Stimulated activated memory B cell treated with anti-CD40 and anti-IgM and Interleukin-4, amounts not matched to agents 10 μg/mL and 1 μg/mL and 100 μg/mL, for 72 hours (primary cell): ENCODE measurements at regions not wholly inside any gene's neighbourhood (a gene's known extent, or its start where the extent isn't known, plus 50 kb on each side); places are given as distances from the start of the nearest gene placed in this dataset.

Source experiments
- ATAC-seq: fragments of 150-1000 bp; cut with Tn5 transposase; 2 replicates; pipeline ENCODE4 v1.10.0; 2021
- H3K27ac Mint-ChIP-seq: one replicate; pipeline ENCODE4 v1.8.0; 2022; ENCODE audit warnings: mild to moderate bottlenecking, mixed read lengths
- H3K27me3 Mint-ChIP-seq: one replicate; pipeline ENCODE4 v1.8.0; 2022; ENCODE audit warnings: mixed read lengths
- H3K36me3 Mint-ChIP-seq: one replicate; pipeline ENCODE4 v1.8.0; 2022; ENCODE audit warnings: mixed read lengths
- H3K4me1 Mint-ChIP-seq: one replicate; pipeline ENCODE4 v1.8.0; 2022; ENCODE audit warnings: mixed read lengths
- H3K4me3 Mint-ChIP-seq: one replicate; pipeline ENCODE4 v1.8.0; 2022; ENCODE audit warnings: mild to moderate bottlenecking, moderate library complexity, mixed read lengths
- H3K9me3 Mint-ChIP-seq: one replicate; pipeline ENCODE4 v1.8.0; 2022; ENCODE audit warnings: mixed read lengths

DNA sequence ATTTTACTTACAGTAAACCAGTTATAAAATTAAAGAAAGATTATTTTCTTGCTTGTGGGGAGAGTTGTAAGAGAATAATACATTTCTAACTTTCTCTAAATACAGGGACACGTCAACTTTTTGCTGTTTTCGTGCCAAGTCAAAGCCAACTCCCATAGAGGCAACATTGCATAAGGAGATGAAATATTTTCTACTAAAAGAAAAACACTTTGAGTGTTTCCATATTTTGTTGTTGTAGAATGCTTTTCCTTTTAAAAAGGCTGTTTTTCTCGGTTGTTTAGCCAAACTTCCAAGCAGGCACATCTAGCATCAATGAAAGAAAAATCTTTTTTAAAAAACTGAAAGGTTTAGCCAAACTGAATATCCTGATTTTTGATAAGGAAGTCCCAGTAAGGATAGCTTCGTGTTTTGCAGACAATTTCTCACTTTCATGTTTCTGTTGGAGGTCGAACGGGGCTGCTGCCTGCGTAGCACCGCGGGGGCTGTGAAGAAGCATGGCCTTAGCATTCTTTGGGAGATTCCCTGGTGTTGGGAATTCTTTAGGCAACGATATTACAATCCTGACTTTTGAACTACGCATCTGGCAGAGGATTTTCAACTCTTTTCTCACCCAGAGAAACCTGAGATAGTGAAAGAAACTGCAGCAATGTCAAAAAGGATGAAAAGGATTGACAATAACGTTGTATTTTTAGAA is 108.1 kb upstream of the FBXL7 start:
- Mint-ChIP-seq H3K9me3 (no peaks in the 10 kb centered on the region), H3K27ac (no peak overlapping the region), H3K27me3 (no peaks in the 10 kb centered on the region), H3K36me3 (no peaks in the 10 kb centered on the region), H3K4me1 (no peaks in the 10 kb centered on the region), H3K4me3 (no peak overlapping the region)
- no peak for ATAC-seq

DNA sequence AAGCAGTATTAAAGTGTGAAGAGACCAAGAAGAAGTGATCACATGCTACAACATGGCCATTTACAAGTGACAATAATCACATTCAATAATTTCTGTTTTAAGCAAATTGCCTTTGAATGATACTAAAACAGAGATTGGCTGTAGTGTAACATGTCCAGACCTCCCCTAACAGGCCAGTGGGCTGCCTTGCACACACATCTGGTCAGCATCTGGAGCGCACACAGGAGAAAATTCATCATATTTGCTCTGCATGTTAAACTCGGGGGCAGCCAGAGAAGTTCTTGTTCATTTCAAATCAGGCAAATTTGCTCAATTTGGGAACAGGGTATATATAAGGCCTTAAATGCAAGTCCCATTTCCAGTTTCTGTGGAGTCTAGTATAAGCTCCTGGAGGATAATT is 111.1 kb upstream of the FBXL7 start:
- H3K27me3 Mint-ChIP-seq, result no peaks in the 10 kb centered on the region
- ATAC-seq, result no peak
- H3K27ac Mint-ChIP-seq, result no peak overlapping the region
- H3K4me3 Mint-ChIP-seq, result no peak overlapping the region
- no peaks in the 10 kb centered on the region for H3K36me3 Mint-ChIP-seq
- peaks cover 5% of the 10 kb centered on the region for H3K9me3 Mint-ChIP-seq
- H3K4me1 Mint-ChIP-seq, result no peaks in the 10 kb centered on the region

DNA sequence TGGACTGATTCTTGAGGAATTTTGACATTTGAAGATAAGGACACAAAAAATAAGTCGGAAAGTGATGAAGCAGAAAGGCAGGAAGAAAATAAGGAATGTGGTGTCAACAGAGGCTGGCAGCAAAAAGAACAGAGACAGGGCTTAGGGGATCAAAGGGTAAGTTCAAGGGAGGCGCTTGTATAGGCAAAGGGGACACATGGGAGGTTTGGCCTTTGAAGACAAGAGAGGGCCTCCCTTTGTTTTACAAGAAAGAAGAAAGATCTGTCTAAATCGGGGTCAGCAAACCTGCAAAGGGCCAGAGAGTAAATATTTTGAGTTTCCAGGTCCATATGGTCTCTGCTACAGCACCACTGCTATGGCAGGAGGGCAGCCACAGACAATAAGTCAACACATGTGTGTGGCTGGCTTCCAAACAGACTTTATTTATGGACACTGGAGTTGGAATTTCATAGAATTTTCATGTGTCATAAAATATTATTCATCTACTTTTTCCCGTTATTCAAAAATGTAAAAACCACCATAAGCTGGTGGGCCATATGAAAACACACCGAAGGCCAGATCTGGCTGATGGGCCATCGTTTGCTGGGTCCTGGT is 112.0 kb upstream of the FBXL7 start:
- H3K4me3 Mint-ChIP-seq, result no peak overlapping the region
- H3K27me3 Mint-ChIP-seq, result no peaks in the 10 kb centered on the region

DNA sequence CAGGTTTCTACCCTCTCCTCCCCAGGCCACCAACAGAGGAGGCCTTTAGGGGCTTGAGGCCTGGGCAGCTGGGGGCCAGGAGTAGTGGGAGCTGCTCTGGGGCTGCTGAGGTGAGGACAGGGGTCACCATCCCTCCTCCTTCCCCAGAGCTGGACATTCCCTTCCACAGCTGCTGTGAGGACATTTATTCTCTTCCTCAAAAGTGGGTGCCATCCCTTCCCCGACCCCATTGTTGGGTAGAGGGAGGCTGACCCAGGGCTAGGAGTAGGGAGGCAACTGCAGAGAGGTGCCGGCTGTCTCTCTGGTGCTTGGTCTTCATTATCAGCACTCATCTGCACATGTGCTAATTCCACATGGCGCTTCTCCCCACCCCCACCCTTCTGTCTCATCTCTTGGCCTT is 113.9 kb upstream of the FBXL7 start:
- Mint-ChIP-seq H3K27ac (no peak overlapping the region), H3K36me3 (no peaks in the 10 kb centered on the region), H3K4me3 (no peak overlapping the region), H3K27me3 (no peaks in the 10 kb centered on the region), H3K9me3 (peaks cover 5% of the 10 kb centered on the region), H3K4me1 (no peaks in the 10 kb centered on the region)
- ATAC-seq, result no peak

More for the DNA sequence above, 112.0 kb upstream of the FBXL7 start:
- Mint-ChIP-seq H3K27ac (no peak overlapping the region), H3K4me1 (no peaks in the 10 kb centered on the region), H3K9me3 (peaks cover 5% of the 10 kb centered on the region), H3K36me3 (no peaks in the 10 kb centered on the region)
- ATAC-seq, result no peak

DNA sequence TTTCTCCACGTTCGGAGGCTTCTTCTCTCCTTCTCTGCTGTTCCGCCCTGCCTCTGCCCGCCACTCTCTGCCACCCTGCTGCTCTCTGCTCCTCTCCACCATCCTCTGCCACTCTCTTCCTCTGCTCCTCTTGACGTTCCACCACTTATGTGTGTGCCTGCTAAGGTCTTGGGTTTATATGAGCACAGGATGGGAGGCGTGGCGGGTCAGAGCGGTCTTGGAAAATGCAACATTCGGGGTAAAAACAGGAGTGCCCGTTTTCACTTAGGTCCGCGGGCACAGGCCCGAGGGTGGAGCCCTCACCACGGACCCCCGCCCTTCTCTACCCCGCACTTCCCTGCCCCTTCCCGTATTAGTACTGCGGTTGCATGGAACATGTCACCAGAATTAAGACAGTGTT is 114.4 kb upstream of the FBXL7 start:
- Mint-ChIP-seq H3K4me3 (no peak overlapping the region), H3K9me3 (peaks cover 5% of the 10 kb centered on the region), H3K4me1 (no peaks in the 10 kb centered on the region), H3K27me3 (no peaks in the 10 kb centered on the region), H3K36me3 (no peaks in the 10 kb centered on the region), H3K27ac (no peak overlapping the region)
- no peak for ATAC-seq

DNA sequence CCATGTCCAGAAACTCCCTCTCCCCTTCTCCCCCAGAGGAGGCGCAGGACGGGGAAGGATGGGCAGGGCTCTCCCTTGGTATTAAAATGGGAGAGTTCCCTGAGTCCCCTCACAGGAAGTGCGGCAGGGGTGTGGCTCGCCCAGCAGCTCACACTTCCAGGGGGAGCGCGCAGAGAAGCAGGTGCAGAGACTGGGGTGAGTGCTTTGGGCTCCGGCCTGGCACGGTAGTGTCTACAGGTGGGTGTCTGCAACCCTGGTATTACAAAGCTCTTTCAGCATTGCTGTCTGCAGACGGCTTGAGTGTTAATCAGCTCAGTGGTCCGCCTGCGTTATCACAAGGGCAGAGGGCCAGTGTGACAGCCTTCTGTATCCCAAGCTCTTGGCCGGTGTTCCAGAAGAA is 114.9 kb upstream of the FBXL7 start:
- no peaks in the 10 kb centered on the region for H3K27me3 Mint-ChIP-seq
- no peak overlapping the region for H3K27ac Mint-ChIP-seq
- H3K4me3 Mint-ChIP-seq, result no peak overlapping the region
- peaks cover 8% of the 10 kb centered on the region for H3K9me3 Mint-ChIP-seq
- no peaks in the 10 kb centered on the region for H3K36me3 Mint-ChIP-seq
- no peaks in the 10 kb centered on the region for H3K4me1 Mint-ChIP-seq
- no peak for ATAC-seq

DNA sequence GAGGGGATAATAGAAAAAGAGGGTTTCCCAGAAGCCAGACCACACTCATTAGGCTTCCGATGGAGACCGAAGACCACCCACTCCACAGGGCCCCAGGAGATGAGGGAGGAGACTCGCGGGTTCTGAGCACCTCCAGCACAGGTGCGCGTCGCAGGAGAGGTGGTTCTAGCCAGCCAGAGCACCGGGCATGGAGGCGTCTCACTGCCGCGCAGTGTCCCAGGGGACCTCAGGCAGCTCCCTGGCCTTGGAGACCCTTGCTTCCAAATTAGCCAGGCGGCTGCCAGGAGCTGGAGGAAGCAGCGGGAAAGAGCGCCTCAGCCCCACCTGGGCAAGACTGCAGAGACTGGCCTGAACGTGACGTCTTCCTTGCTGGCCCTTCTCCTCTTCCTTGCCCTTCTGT is 115.4 kb upstream of the FBXL7 start:
- ATAC-seq, result no peak
- no peaks in the 10 kb centered on the region for H3K4me1 Mint-ChIP-seq
- peaks cover 8% of the 10 kb centered on the region for H3K9me3 Mint-ChIP-seq
- H3K27me3 Mint-ChIP-seq, result no peaks in the 10 kb centered on the region
- H3K4me3 Mint-ChIP-seq, result no peak overlapping the region
- no peaks in the 10 kb centered on the region for H3K36me3 Mint-ChIP-seq
- H3K27ac Mint-ChIP-seq, result no peak overlapping the region

DNA sequence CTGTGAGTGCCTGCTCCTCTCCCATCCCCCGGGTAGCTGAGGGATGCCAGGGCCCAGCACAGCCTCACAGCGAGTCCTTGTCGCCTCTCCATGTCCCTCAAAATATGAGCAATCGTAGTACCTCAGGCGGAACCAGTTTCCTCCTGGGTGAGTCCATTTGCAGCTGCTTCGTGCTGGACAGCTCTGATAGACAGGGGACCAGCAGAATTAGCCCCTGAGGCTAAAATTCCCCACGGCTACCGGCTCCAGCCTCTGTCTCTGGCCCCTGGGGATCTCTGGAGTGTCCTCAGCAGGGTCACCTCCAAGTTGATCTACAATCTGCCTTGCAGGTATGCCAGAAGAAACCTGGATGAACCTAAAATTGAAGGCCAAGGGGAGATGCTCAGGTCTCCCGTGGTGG is 115.8 kb upstream of the FBXL7 start:
- Mint-ChIP-seq H3K27me3 (no peaks in the 10 kb centered on the region), H3K4me1 (no peaks in the 10 kb centered on the region), H3K4me3 (no peak overlapping the region), H3K9me3 (peaks cover 8% of the 10 kb centered on the region), H3K36me3 (no peaks in the 10 kb centered on the region), H3K27ac (no peak overlapping the region)
- no peak for ATAC-seq

DNA sequence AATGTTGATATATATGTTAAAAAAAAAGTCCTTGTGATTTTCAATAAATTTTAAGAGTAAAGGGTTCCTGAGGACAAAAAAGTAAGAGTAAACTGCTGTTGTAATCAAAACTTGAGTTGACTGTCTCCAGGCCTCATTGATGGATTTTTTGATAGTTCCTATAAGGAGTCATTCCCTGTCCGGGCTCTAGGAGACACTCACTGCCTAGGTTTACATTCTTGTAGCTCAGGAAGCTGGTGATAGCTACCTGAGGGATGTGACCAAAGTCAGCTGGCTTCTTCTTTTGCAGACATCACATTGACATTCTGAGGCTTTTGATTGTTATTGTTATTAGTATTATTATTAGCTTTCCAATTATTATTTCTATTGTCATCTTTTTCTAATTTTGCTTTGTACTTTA is 116.5 kb upstream of the FBXL7 start:
- no peaks in the 10 kb centered on the region for H3K36me3 Mint-ChIP-seq
- H3K4me1 Mint-ChIP-seq, result no peaks in the 10 kb centered on the region
- peaks cover 8% of the 10 kb centered on the region for H3K9me3 Mint-ChIP-seq
- no peaks in the 10 kb centered on the region for H3K27me3 Mint-ChIP-seq
- H3K4me3 Mint-ChIP-seq, result no peak overlapping the region
- no peak overlapping the region for H3K27ac Mint-ChIP-seq
- no peak for ATAC-seq

DNA sequence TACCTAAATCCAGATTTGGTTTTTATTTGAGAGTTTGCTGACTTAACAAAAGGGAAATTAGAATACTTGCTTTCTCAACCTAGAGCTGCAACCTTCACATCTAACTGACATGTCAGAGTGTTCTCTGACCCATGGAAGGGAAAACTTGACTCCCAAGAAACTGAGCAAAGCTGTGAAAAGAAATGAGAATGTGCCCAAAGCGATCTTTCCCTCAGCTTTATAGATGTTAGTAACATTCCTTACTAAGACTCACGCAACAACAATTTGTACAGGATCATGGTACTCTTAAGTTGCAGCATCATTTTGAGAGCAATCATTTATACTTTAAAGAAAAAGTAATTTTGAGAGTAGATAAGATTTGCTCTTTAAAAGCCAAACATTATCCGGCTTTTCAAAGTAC is 117.0 kb upstream of the FBXL7 start:
- no peaks in the 10 kb centered on the region for H3K36me3 Mint-ChIP-seq
- H3K4me3 Mint-ChIP-seq, result no peak overlapping the region
- no peak for ATAC-seq
- peaks cover 8% of the 10 kb centered on the region for H3K9me3 Mint-ChIP-seq
- H3K27me3 Mint-ChIP-seq, result no peaks in the 10 kb centered on the region
- no peaks in the 10 kb centered on the region for H3K4me1 Mint-ChIP-seq
- no peak overlapping the region for H3K27ac Mint-ChIP-seq

DNA sequence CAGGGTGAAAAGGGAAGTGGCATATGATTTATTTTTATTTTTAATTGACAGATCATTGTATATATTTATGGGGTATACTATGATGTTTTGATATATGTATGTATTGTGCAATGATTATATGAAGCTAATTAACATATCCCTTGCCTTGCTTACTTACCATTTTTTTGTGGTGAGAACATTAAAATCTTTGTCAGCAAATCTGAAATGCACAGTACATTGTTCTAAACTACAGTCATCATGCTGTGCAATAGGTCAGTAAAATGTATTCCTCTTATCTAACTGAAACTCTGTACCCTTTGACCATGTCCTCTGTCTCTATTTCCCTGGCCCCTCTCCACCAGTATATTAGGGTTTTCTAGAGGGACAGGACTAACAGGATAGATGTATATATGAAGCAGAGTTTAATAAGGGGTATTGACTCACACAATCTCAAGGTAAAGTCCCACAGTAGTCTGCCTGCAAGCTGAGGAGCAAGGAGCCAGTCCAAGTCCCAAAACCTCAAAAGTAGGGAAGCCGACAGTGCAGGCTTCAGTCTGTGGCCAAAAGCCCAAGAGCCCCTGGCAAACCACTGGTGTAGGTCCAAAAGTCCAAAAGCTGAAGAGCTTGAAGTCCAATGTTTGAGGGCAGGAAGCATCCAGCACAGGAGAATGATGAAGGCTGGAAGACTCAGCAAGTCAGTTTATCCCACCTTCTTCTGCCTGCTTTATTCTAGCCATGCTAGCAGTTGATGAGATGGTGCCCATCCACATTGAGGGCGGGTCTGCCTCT is 122.2 kb upstream of the FBXL7 start:
- Mint-ChIP-seq H3K27me3 (no peaks in the 10 kb centered on the region), H3K4me3 (no peak overlapping the region)
- ATAC-seq, result no peak

DNA sequence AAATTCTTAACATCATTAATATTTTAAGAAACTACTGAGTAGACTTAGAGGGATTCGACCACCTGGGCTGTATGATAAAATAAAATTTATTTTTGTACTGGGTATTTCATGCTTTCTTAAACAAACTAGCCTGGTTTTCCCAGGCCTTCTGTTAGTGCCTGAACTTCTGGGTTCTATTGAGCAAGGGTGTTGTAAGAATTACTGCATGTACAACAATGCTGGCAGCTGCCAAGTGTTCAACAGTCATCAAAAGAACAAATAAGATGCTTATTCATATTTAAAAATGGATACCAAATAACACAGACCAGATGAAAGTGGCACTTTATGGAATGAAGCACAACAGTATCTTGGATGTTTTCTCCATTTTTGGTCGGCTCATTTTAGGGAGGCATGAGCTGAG is 123.2 kb upstream of the FBXL7 start:
- H3K4me1 Mint-ChIP-seq, result no peaks in the 10 kb centered on the region
- ATAC-seq, result no peak
- no peak overlapping the region for H3K27ac Mint-ChIP-seq
- no peaks in the 10 kb centered on the region for H3K27me3 Mint-ChIP-seq
- peaks cover 5% of the 10 kb centered on the region for H3K9me3 Mint-ChIP-seq
- no peaks in the 10 kb centered on the region for H3K36me3 Mint-ChIP-seq
- no peak overlapping the region for H3K4me3 Mint-ChIP-seq

More for the DNA sequence above, 122.2 kb upstream of the FBXL7 start:
- peaks cover 5% of the 10 kb centered on the region for H3K9me3 Mint-ChIP-seq
- H3K27ac Mint-ChIP-seq, result no peak overlapping the region
- H3K36me3 Mint-ChIP-seq, result no peaks in the 10 kb centered on the region
- H3K4me1 Mint-ChIP-seq, result no peaks in the 10 kb centered on the region

DNA sequence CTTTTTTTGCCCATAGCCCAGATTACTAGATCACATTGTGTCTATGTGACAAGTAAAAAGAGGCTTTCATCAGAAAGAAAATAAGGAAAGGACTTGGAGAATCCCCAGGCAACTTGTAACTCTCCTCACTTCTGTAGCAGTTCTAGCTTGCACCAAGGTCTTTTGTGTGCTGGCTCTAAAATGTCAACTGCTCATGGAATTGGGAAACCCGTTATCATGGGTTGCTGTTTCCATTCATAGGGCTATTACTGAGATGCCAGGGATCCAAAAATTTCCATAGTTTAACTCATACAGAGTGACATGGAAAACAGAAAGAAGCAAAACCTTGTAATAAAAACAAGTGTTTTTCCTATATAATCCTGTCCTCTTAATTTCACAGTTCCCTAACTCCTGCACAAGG is 123.9 kb upstream of the FBXL7 start:
- H3K4me3 Mint-ChIP-seq, result no peak overlapping the region
- no peak for ATAC-seq
- no peak overlapping the region for H3K27ac Mint-ChIP-seq
- H3K9me3 Mint-ChIP-seq, result peaks cover 5% of the 10 kb centered on the region
- no peaks in the 10 kb centered on the region for H3K36me3 Mint-ChIP-seq
- no peaks in the 10 kb centered on the region for H3K27me3 Mint-ChIP-seq
- H3K4me1 Mint-ChIP-seq, result no peaks in the 10 kb centered on the region

DNA sequence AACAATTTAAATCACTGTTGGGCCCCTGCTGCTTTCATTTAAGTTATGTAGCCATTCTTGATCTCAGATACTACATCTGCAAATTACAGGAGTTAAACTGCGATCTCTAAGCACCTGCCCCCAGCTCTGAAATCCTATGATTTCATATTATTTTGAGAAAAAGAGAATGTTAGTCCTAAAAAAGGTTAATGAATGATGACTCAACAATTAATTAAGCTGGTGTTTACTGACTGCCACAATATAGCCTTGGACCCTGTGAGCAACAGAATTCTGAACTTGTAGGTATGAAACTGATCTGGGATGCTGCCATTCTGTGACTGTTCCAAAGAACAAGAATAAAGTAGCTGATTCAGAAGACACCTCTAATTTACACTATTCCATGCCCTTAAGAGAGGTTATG is 124.4 kb upstream of the FBXL7 start:
- H3K4me1 Mint-ChIP-seq, result no peaks in the 10 kb centered on the region
- no peak overlapping the region for H3K4me3 Mint-ChIP-seq
- H3K36me3 Mint-ChIP-seq, result no peaks in the 10 kb centered on the region
- H3K27me3 Mint-ChIP-seq, result no peaks in the 10 kb centered on the region
- H3K9me3 Mint-ChIP-seq, result peaks cover 5% of the 10 kb centered on the region
- H3K27ac Mint-ChIP-seq, result no peak overlapping the region
- no peak for ATAC-seq

DNA sequence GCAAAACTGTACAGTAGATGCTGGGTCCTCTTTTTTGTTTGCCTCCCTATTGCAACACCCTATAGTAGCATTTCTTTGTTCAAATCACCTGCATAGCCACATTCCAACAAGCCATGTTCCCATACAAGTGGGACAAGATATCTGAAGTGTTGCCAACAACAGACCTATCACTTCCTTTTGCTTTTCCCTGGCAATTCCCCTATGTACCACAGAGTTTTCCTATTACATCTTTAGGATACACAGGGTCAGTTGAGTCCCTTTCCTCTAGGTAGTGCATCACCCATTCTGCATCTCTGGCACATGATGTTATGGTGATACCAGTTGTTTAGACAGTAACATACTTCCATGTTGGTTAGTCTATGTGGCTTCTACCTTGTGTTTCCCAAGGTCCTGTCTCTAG is 125.1 kb upstream of the FBXL7 start:
- no peak for ATAC-seq
- H3K9me3 Mint-ChIP-seq, result peaks cover 2% of the 10 kb centered on the region
- no peak overlapping the region for H3K4me3 Mint-ChIP-seq
- no peaks in the 10 kb centered on the region for H3K4me1 Mint-ChIP-seq
- H3K27ac Mint-ChIP-seq, result no peak overlapping the region
- H3K36me3 Mint-ChIP-seq, result no peaks in the 10 kb centered on the region
- H3K27me3 Mint-ChIP-seq, result no peaks in the 10 kb centered on the region

DNA sequence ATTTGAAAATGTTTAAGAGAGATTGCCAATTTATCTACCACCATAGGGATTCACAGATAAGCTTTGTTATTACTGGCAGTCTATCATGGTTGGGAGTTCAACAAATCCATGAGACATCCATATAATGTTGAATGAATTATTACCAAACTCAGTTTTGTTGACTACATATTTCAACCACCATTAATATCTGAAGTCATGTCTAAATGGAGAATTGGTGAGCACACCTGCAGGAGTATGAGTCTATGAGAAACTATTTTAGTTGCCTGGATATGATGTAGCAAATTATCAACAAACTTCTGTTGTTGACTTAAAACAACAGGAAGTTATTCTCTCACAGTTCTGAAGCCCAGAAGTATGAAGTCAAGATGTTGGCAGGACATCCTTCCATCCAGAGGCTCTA is 126.8 kb upstream of the FBXL7 start:
- no peaks in the 10 kb centered on the region for H3K27me3 Mint-ChIP-seq

More for the DNA sequence above, 126.8 kb upstream of the FBXL7 start:
- ATAC-seq, result no peak
- H3K4me3 Mint-ChIP-seq, result no peak overlapping the region
- H3K36me3 Mint-ChIP-seq, result no peaks in the 10 kb centered on the region
- no peaks in the 10 kb centered on the region for H3K4me1 Mint-ChIP-seq
- no peak overlapping the region for H3K27ac Mint-ChIP-seq
- peaks cover 2% of the 10 kb centered on the region for H3K9me3 Mint-ChIP-seq
